ENCODE measurements at regions not wholly inside any gene's neighbourhood (a gene's known extent, or its start where the extent isn't known, plus 50 kb on each side); places are given as distances from the start of the nearest gene placed in this dataset.
"Not testable (repeated sequence)": the region's sequence is repeated elsewhere in the genome, so short reads cannot be mapped to it uniquely, and the experiment has no call there.

GRCh38 chr10:108039821-108040584 lies 875.5 kb upstream of the SORCS1 start:
- H3K4me3 ChIP-seq (ENCODE audit: low read depth, low read length) = no peak overlapping the region
- POLR2A ChIA-PET = no interaction called here
- TF ChIP-seq, protein P1, sequence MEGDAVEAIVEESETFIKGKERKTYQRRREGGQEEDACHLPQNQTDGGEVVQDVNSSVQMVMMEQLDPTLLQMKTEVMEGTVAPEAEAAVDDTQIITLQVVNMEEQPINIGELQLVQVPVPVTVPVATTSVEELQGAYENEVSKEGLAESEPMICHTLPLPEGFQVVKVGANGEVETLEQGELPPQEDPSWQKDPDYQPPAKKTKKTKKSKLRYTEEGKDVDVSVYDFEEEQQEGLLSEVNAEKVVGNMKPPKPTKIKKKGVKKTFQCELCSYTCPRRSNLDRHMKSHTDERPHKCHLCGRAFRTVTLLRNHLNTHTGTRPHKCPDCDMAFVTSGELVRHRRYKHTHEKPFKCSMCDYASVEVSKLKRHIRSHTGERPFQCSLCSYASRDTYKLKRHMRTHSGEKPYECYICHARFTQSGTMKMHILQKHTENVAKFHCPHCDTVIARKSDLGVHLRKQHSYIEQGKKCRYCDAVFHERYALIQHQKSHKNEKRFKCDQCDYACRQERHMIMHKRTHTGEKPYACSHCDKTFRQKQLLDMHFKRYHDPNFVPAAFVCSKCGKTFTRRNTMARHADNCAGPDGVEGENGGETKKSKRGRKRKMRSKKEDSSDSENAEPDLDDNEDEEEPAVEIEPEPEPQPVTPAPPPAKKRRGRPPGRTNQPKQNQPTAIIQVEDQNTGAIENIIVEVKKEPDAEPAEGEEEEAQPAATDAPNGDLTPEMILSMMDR (IDR thresholded peaks at IDR 0.05; ENCODE audit: low read depth, low read length) = no peak
- H3K27me3 ChIP-seq (ENCODE audit: control insufficient read depth, insufficient read depth, low read length) = no peaks in the 10 kb centered on the region
- peaks cover 15% of the 10 kb centered on the region for H3K9me3 ChIP-seq (ENCODE audit: control insufficient read depth, insufficient read depth, low read length)
- CTCF ChIA-PET = no interaction called here
- H3K27ac ChIP-seq (ENCODE audit: low read depth, low read length) = no peak overlapping the region
- DNase-seq (ENCODE audit: low read depth, low spot score) = no peak

DNA sequence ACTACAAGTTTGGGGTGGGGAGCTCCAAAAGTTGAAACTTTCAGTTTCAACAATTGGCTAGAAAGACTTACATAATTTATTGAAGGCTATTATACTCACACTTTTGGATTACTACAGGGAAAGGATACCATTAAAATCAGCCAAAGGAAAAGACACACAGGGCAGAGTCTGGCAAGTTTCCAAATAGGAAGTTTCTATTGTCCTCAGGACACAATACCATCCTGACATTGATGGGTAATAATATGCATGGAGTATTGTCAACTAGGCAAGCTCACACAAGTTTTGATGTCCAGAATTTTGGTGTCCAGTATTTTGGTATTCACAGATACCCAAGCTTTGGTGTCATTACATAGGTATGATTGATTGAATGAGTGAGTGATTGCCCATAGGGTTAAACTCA lies 872.6 kb upstream of the SORCS1 start:
- Histone ChIP-seq H3K27me3 (ENCODE audit: control insufficient read depth, insufficient read depth, low read length) (no peaks in the 10 kb centered on the region), H3K27ac (ENCODE audit: low read depth, low read length) (no peak overlapping the region), H3K4me3 (ENCODE audit: low read depth, low read length) (no peak overlapping the region), H3K9me3 (ENCODE audit: control insufficient read depth, insufficient read depth, low read length) (peaks cover 4% of the 10 kb centered on the region; the same call in 1 of the 2 replicates)
- CTCF ChIA-PET = no interaction called here
- POLR2A ChIA-PET = no interaction called here
- no peak for DNase-seq (ENCODE audit: low read depth, low spot score)
- TF ChIP-seq, protein P1 (IDR thresholded peaks at IDR 0.05; ENCODE audit: low read depth, low read length) = no peak

GRCh38 chr10:108036265-108036664 lies 871.8 kb upstream of the SORCS1 start:
- DNase-seq (ENCODE audit: low read depth, low spot score) = no peak
- Histone ChIP-seq H3K27ac (ENCODE audit: low read depth, low read length) (no peak overlapping the region), H3K27me3 (ENCODE audit: control insufficient read depth, insufficient read depth, low read length) (no peaks in the 10 kb centered on the region), H3K9me3 (ENCODE audit: control insufficient read depth, insufficient read depth, low read length) (peaks cover 4% of the 10 kb centered on the region; the same call in 1 of the 2 replicates), H3K4me3 (ENCODE audit: low read depth, low read length) (no peak overlapping the region)
- ChIA-PET CTCF (no interaction called here), POLR2A (no interaction called here)
- TF ChIP-seq, protein P1 (IDR thresholded peaks at IDR 0.05; ENCODE audit: low read depth, low read length) = no peak

GRCh38 chr10:108034829-108035228 lies 870.3 kb upstream of the SORCS1 start:
- TF ChIP-seq, protein P1 (IDR thresholded peaks at IDR 0.05; ENCODE audit: low read depth, low read length) = no peak
- H3K9me3 ChIP-seq (ENCODE audit: control insufficient read depth, insufficient read depth, low read length) = peaks cover 3% of the 10 kb centered on the region; the same call in 1 of the 2 replicates
- no peak overlapping the region for H3K27ac ChIP-seq (ENCODE audit: low read depth, low read length)
- H3K27me3 ChIP-seq (ENCODE audit: control insufficient read depth, insufficient read depth, low read length) = no peaks in the 10 kb centered on the region
- no peak for DNase-seq (ENCODE audit: low read depth, low spot score)
- POLR2A ChIA-PET = no interaction called here
- CTCF ChIA-PET = no interaction called here
- no peak overlapping the region for H3K4me3 ChIP-seq (ENCODE audit: low read depth, low read length)

DNA sequence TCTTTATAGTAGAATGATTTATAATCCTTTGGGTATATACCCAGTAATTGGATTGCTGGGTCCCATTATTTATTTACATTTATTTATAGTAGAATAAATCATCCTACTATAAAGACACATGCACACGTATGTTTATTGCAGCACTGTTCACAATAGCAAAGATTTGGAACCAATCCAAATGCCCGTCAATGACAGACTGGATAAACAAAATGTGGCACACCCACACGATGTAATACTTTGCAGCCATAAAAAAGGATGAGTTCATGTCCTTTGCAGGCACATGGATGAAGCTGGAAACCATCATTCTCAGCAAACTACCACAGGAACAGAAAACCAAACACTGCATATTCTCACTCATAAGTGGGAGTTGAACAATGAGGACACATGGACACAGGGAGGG lies 869.0 kb upstream of the SORCS1 start:
- H3K27me3 ChIP-seq (ENCODE audit: control insufficient read depth, insufficient read depth, low read length); DNase-seq (ENCODE audit: low read depth, low spot score); H3K27ac ChIP-seq (ENCODE audit: low read depth, low read length); H3K4me3 ChIP-seq (ENCODE audit: low read depth, low read length); POLR2A ChIA-PET; H3K9me3 ChIP-seq (ENCODE audit: control insufficient read depth, insufficient read depth, low read length); CTCF ChIA-PET: not testable (repeated sequence)
